Peyer's patch (tissue), 4 donors: ENCODE measurements at regions not wholly inside any gene's neighbourhood (a gene's known extent, or its start where the extent isn't known, plus 50 kb on each side); places are given as distances from the start of the nearest gene placed in this dataset.

Experiments used
- POLR2A ChIP-seq, 2 donors: fragments of 450-650 bp; IDR thresholded peaks; one replicate each; pipeline ENCODE4 v1.5.1; 2017; ENCODE audit warnings: antibody characterized with exemption in 2 of 2, mild to moderate bottlenecking in 2 of 2, moderate library complexity in 2 of 2
- TF ChIP-seq, protein P1 (sequence below), 6 experiments: fragments of 450-650 bp in 4 of 6; fragments of 200-600 bp in 2 of 6; sonication (generic) in 1 of 6; IDR thresholded peaks; one replicate each; pipeline ENCODE4 v1.5.1; 2017 to 2019; ENCODE audit warnings: antibody characterized with exemption in 6 of 6, mild to moderate bottlenecking in 3 of 6, moderate library complexity in 1 of 6

DNA sequence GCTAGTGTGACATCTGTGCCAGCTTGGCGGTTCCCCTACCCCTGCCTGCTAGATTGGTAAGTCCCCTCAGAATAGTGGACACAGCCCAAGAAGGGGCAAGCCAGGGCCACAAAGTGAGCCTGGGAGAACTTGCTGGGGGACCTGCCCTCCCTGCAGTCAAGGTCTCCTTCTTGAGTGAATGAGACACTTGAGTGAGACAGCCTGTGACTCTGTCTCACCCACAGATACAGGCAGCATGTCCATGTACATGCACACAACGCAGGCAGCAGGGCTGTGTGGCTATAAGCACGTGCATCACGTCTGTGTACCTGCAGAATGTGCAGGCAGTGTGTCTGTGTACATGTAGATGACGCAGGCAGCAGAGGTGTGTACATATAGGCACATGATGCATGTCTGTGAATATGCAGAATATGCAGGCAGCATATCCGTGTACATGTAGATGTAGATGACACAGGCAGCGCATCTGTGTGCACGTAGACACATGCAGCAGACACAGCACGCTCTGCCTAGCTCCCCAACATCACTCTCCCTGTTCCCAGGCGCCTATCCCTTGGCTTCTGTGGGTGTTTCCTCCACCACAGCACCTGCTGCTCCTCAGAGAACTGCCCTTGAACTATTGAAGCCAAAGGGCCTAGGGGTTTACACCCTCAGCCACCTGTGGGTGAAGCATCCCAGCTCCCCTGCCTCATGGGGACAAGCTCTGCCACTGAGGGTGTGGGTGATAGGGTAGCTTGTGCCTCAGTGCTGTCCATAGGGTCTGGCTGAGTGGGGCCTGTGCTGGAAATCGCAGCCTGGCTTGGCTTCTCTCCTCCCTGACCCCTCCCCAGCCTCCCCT is 147.2 kb upstream of the TWIST2 start:
- TF ChIP-seq, protein P1, sequence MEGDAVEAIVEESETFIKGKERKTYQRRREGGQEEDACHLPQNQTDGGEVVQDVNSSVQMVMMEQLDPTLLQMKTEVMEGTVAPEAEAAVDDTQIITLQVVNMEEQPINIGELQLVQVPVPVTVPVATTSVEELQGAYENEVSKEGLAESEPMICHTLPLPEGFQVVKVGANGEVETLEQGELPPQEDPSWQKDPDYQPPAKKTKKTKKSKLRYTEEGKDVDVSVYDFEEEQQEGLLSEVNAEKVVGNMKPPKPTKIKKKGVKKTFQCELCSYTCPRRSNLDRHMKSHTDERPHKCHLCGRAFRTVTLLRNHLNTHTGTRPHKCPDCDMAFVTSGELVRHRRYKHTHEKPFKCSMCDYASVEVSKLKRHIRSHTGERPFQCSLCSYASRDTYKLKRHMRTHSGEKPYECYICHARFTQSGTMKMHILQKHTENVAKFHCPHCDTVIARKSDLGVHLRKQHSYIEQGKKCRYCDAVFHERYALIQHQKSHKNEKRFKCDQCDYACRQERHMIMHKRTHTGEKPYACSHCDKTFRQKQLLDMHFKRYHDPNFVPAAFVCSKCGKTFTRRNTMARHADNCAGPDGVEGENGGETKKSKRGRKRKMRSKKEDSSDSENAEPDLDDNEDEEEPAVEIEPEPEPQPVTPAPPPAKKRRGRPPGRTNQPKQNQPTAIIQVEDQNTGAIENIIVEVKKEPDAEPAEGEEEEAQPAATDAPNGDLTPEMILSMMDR (IDR thresholded peaks at IDR 0.05) = no peak
- no peak for TF ChIP-seq POLR2A (IDR thresholded peaks at IDR 0.05)
